IMR-90 (cell line): ENCODE measurements at regions not wholly inside any gene's neighbourhood (a gene's known extent, or its start where the extent isn't known, plus 50 kb on each side); places are given as distances from the start of the nearest gene placed in this dataset.

Experiments used
- ATAC-seq: fragments of 200-7000 bp; cut with Tn5 transposase; 2 replicates; pipeline ENCODE4 v1.9.1; 2020; ENCODE audit warnings: low read depth, mild to moderate bottlenecking, moderate library complexity
- BruUV-seq: library from RNA; stranded (reverse); fragments of 400-500 nt; replicated peaks from 2 replicates; lab custom pipeline; 2021; lab: Mats Ljungman, UMichigan
- CTCF ChIA-PET: fragments of 300-600 bp; formaldehyde crosslinking; extraction: SDS; loops from one replicate; lab custom pipeline; 2021; ENCODE audit warnings: antibody characterized with exemption; lab: Yijun Ruan, JAX
- POLR2A ChIA-PET: fragments of 300-600 bp; sonication (Branson Sonifier 250); formaldehyde crosslinking; loops from one replicate; lab custom pipeline; 2022; ENCODE audit warnings: antibody characterized with exemption; ENCODE audit not compliant: unreplicated experiment; lab: Charles Lee
- DNase-seq: peaks from one replicate; pipeline ENCODE4 v3.0.0; 2013
- H2AFZ ChIP-seq: replicated peaks from 2 replicates; pipeline ENCODE3; 2013; ENCODE audit warnings: low read length, mild to moderate bottlenecking; ENCODE audit not compliant: poor library complexity
- H2AK5ac ChIP-seq: 2 replicates; pipeline ENCODE4 v1.6.1; 2013; ENCODE audit warnings: low read depth, low read length, inconsistent platforms
- H2AK9ac ChIP-seq: replicated peaks from 2 replicates; pipeline ENCODE3; 2013; ENCODE audit warnings: mild to moderate bottlenecking, low read depth, low read length, moderate library complexity; ENCODE audit not compliant: poor library complexity
- H2BK120ac ChIP-seq: 2 replicates; pipeline ENCODE4 v1.6.1; 2013; ENCODE audit warnings: low read depth, low read length, inconsistent platforms
- H2BK15ac ChIP-seq: 3 replicates; pipeline ENCODE4 v1.6.1; 2013; ENCODE audit warnings: low read depth, low read length, inconsistent platforms
- H2BK20ac ChIP-seq: 2 replicates; pipeline ENCODE4 v1.6.1; 2013; ENCODE audit warnings: low read depth, mild to moderate bottlenecking, inconsistent platforms, low read length, moderate library complexity
- H2BK5ac ChIP-seq: 2 replicates; pipeline ENCODE4 v1.6.1; 2013; ENCODE audit warnings: mild to moderate bottlenecking, low read depth, low read length, inconsistent platforms; ENCODE audit not compliant: poor library complexity, severe bottlenecking
- H3K14ac ChIP-seq: replicated peaks from 2 replicates; pipeline ENCODE4 v1.6.1; 2013; ENCODE audit warnings: low read depth, low read length, inconsistent platforms
- H3K18ac ChIP-seq: 2 replicates; pipeline ENCODE4 v1.6.1; 2013; ENCODE audit warnings: low read depth, low read length, control low read depth
- H3K23ac ChIP-seq: 2 replicates; pipeline ENCODE4 v1.6.1; 2013; ENCODE audit warnings: low read depth, low read length, inconsistent platforms
- H3K27ac ChIP-seq: 2 replicates; pipeline ENCODE4 v1.5.1; 2013; ENCODE audit warnings: mild to moderate bottlenecking, control low read depth, low read length; ENCODE audit not compliant: insufficient read depth
- H3K27me3 ChIP-seq: 2 replicates; pipeline ENCODE4 v1.6.1; 2013; ENCODE audit warnings: low read length; ENCODE audit not compliant: control insufficient read depth, insufficient read depth
- H3K36me3 ChIP-seq: 2 replicates; pipeline ENCODE4 v1.6.1; 2013; ENCODE audit warnings: low read length, mixed read lengths; ENCODE audit not compliant: control insufficient read depth, insufficient read depth
- H3K4ac ChIP-seq: 2 replicates; pipeline ENCODE4 v1.6.1; 2013; ENCODE audit warnings: low read depth, low read length, inconsistent platforms
- H3K4me1 ChIP-seq: 2 replicates; pipeline ENCODE4 v1.6.1; 2013; ENCODE audit warnings: low read length, mixed read lengths; ENCODE audit not compliant: control insufficient read depth, insufficient read depth
- H3K4me2 ChIP-seq: 2 replicates; pipeline ENCODE4 v1.6.1; 2013; ENCODE audit warnings: low read depth, mild to moderate bottlenecking, control low read depth, low read length, moderate library complexity
- H3K4me3 ChIP-seq: 2 replicates; pipeline ENCODE4 v1.5.1; 2013; ENCODE audit warnings: low read depth, mild to moderate bottlenecking, control low read depth, low read length, moderate library complexity; ENCODE audit not compliant: insufficient read depth
- H3K56ac ChIP-seq: 2 replicates; pipeline ENCODE4 v1.6.1; 2013; ENCODE audit warnings: low read length, inconsistent platforms; ENCODE audit not compliant: insufficient read depth; ENCODE audit errors: extremely low read depth
- H3K79me1 ChIP-seq, 2 experiments: 2 replicates each; pipeline ENCODE4 v1.6.1; 2013; ENCODE audit warnings: low read length in 2 of 2, inconsistent platforms in 1 of 2, low read depth in 1 of 2
- H3K9ac ChIP-seq: 2 replicates; pipeline ENCODE4 v1.6.1; 2013; ENCODE audit warnings: low read depth, low read length, control low read depth
- H3K9me1 ChIP-seq: 2 replicates; pipeline ENCODE4 v1.6.1; 2013; ENCODE audit warnings: low read length, inconsistent platforms; ENCODE audit not compliant: insufficient read depth
- H3K9me3 ChIP-seq: 2 replicates; pipeline ENCODE4 v1.6.1; 2013; ENCODE audit warnings: low read length; ENCODE audit not compliant: control insufficient read depth, insufficient read depth
- H4K20me1 ChIP-seq: 2 replicates; pipeline ENCODE4 v1.6.1; 2013; ENCODE audit warnings: low read length, inconsistent platforms; ENCODE audit not compliant: insufficient read depth
- H4K5ac ChIP-seq: 2 replicates; pipeline ENCODE4 v1.6.1; 2013; ENCODE audit warnings: mild to moderate bottlenecking, low read depth, low read length, control low read depth
- H4K8ac ChIP-seq, 2 experiments: 2 replicates each; pipeline ENCODE4 v1.6.1; 2013; ENCODE audit warnings: low read depth in 2 of 2, low read length in 2 of 2, control low read depth in 1 of 2, inconsistent platforms in 1 of 2
- H4K91ac ChIP-seq: 2 replicates; pipeline ENCODE4 v1.6.1; 2013; ENCODE audit warnings: low read depth, low read length, inconsistent platforms; ENCODE audit not compliant: insufficient read depth
- CHD1 ChIP-seq: IDR thresholded peaks from 2 replicates; pipeline ENCODE4 v1.6.1; 2012; ENCODE audit warnings: low read depth, low read length, improper control_type of control experiment
- FOS ChIP-seq: fragments of 150-350 bp; IDR thresholded peaks from 2 replicates; pipeline ENCODE4 v1.6.1; 2016; ENCODE audit warnings: low read depth, low read length
- MAFK ChIP-seq: IDR thresholded peaks from 2 replicates; pipeline ENCODE4 v1.6.1; 2012; ENCODE audit warnings: low read depth, low read length, improper control_type of control experiment
- RAD21 ChIP-seq: IDR thresholded peaks from 2 replicates; pipeline ENCODE4 v1.6.1; 2012; ENCODE audit warnings: low read length, improper control_type of control experiment
- RFX5 ChIP-seq: IDR thresholded peaks from 2 replicates; pipeline ENCODE4 v1.8.0; 2012; ENCODE audit warnings: low read depth, mild to moderate bottlenecking, low read length, moderate library complexity
- WGBS, 2 experiments: methylation state at CpG; one replicate each; pipeline versions ENCODE4 v1.1.5 to v1.1.7; 2013; ENCODE audit warnings: missing lambda C conversion rate in 2 of 2; ENCODE audit not compliant: insufficient read length in 1 of 2; ENCODE audit errors: extremely low coverage in 2 of 2; 5-methylcytosine and 5-hydroxymethylcytosine counted together
- dilution Hi-C: fragments of 300-500 bp; cut with HindIII; formaldehyde crosslinking; loops from one replicate; pipeline ENCODE4 v1.14.3; 2018; ENCODE audit warnings: low sequenced_read_pairs; ENCODE audit not compliant: unreplicated experiment
- in situ Hi-C: fragments of 300-500 bp; cut with MboI; formaldehyde crosslinking; loops from 3 replicates; pipeline ENCODE4 v1.14.3; 2019; ENCODE audit warnings: low sequenced_read_pairs, inconsistent platforms, mixed read lengths
- intact Hi-C: fragments of 100-400 bp; cut with micrococcal nuclease; formaldehyde crosslinking; loops from 2 replicates; pipeline ENCODE4 v1.10.0; 2022
- TF ChIP-seq, protein P1 (sequence below): conservative IDR thresholded peaks from 2 replicates; pipeline ENCODE4 v1.5.1; 2012; ENCODE audit warnings: mild to moderate bottlenecking, low read depth, low read length, improper control_type of control experiment

DNA sequence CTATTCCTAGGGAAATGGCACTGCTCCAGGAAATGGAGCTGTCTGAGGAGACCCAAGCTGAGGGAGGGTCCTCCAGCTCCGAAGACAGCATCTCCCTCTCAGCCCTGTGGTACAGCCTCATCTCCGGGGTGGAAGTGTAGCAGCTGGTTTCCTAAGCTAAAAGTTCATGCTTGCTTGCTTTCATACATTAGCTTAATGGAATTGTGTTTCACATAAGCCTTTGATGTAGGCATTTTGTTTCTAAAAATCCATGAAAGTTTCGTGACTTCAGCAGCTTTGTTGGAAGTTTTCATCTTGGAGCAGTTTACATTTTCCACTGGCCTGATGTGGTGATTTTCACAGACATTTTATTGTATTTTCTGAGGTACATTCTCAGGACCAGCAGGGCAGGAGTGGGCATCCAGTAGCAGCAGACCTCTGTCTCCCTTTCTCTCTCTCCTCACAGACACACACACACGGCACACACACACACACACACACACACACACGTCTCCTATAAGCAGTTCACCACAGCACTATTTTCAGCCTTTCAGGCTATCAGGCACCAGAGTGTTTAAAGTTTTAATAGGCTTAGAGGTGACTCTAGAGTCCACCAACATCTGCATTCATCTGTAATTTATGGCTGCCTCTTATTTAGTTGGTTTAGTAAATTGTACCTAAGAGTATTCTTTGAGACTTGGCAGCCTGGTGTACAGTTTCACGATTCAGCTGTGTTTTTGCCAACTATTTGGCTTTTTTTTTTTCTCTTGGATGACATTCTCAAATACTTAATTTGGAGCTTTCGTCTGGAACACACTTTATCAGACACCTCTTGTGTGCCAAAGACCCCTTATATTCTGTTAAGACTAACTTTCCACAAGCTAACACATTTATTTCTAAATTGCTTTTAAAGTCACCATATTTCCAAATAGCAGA lies 225.8 kb upstream of the SFRP2 start:
- Histone ChIP-seq H3K36me3 (no peaks in the 10 kb centered on the region), H3K14ac (no peak overlapping the region), H2BK15ac (no peak overlapping the region), H3K9ac (no peak overlapping the region), H3K4me1 (no peaks in the 10 kb centered on the region), H3K23ac (no peak overlapping the region), H2BK120ac (no peak overlapping the region), H4K20me1 (no peaks in the 10 kb centered on the region), H3K4me2 (no peak overlapping the region), H4K8ac (no peak overlapping the region), H3K56ac (no peak overlapping the region), H2BK5ac (no peak overlapping the region), H2AK5ac (no peak overlapping the region), H2AK9ac (no peak overlapping the region), H2AFZ (no peak overlapping the region), H3K18ac (no peak overlapping the region), H3K4ac (no peak overlapping the region), H3K9me1 (no peaks in the 10 kb centered on the region), H2BK20ac (no peak overlapping the region), H4K5ac (no peak overlapping the region), H3K4me3 (no peak overlapping the region), H3K9me3 (peaks cover 8% of the 10 kb centered on the region), H4K91ac (no peak overlapping the region), H3K27ac (no peak overlapping the region), H3K79me1 (no peaks in the 10 kb centered on the region), H3K27me3 (no peaks in the 10 kb centered on the region)
- WGBS, 2 experiments, result no CpG with 5 or more reads among the region's 7 CpGs
- intact Hi-C loops (no loop called here), dilution Hi-C loops (no loop called here), in situ Hi-C loops (no loop called here)
- no TSS peak for BruUV-seq
- ATAC-seq, result no peak
- POLR2A ChIA-PET, result no interaction called here
- no peak for DNase-seq
- CTCF ChIA-PET, result no interaction called here
- no peak for TF ChIP-seq RAD21
- no peak for TF ChIP-seq MAFK
- TF ChIP-seq, protein P1, sequence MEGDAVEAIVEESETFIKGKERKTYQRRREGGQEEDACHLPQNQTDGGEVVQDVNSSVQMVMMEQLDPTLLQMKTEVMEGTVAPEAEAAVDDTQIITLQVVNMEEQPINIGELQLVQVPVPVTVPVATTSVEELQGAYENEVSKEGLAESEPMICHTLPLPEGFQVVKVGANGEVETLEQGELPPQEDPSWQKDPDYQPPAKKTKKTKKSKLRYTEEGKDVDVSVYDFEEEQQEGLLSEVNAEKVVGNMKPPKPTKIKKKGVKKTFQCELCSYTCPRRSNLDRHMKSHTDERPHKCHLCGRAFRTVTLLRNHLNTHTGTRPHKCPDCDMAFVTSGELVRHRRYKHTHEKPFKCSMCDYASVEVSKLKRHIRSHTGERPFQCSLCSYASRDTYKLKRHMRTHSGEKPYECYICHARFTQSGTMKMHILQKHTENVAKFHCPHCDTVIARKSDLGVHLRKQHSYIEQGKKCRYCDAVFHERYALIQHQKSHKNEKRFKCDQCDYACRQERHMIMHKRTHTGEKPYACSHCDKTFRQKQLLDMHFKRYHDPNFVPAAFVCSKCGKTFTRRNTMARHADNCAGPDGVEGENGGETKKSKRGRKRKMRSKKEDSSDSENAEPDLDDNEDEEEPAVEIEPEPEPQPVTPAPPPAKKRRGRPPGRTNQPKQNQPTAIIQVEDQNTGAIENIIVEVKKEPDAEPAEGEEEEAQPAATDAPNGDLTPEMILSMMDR, result no peak
- no peak for TF ChIP-seq CHD1
- no peak for TF ChIP-seq FOS
- TF ChIP-seq RFX5, result no peak
